Right atrium auricular region (tissue), 2 donors: ENCODE measurements at regions not wholly inside any gene's neighbourhood (a gene's known extent, or its start where the extent isn't known, plus 50 kb on each side); places are given as distances from the start of the nearest gene placed in this dataset.
A peak's percentile ranks its signal among the peaks of the same experiment; 100 is the strongest.

Experiments used
- DNase-seq: peaks from one replicate; pipeline ENCODE4 v3.0.0-alpha.2; 2019; ENCODE audit warnings: low spot score
- H3K27ac ChIP-seq, 2 donors: fragments of 200-600 bp; sonication (generic); 1 replicate in 1 of 2; 2 replicates in 1 of 2; pipeline ENCODE4 v1.5.1; 2016 to 2019
- H3K27me3 ChIP-seq, 2 donors: fragments of 200-600 bp; sonication (generic); one replicate each; pipeline versions ENCODE4 v1.5.1 to v1.6.0; 2017 to 2019
- H3K36me3 ChIP-seq: fragments of 200-600 bp; sonication (generic); one replicate; pipeline ENCODE4 v1.5.1; 2016
- H3K4me1 ChIP-seq, 2 donors: fragments of 200-600 bp; sonication (generic); one replicate each; pipeline versions ENCODE4 v1.5.1 to v1.6.0; 2017 to 2019
- H3K4me3 ChIP-seq, 2 donors: fragments of 200-600 bp; sonication (generic); 1 replicate in 1 of 2; 2 replicates in 1 of 2; pipeline ENCODE4 v1.5.1; 2017 to 2019; ENCODE audit warnings: mild to moderate bottlenecking in 1 of 2, moderate library complexity in 1 of 2
- H3K9me3 ChIP-seq, 2 donors: fragments of 200-600 bp; sonication (generic); one replicate each; pipeline ENCODE4 v1.5.1; 2019
- TF ChIP-seq, protein P1 (sequence below), 2 donors: fragments of 200-600 bp; sonication (generic); IDR thresholded peaks; one replicate each; pipeline ENCODE4 v1.5.1; 2019; ENCODE audit warnings: antibody characterized with exemption in 2 of 2

- DNase-seq: no peak
- no peak overlapping the region for H3K27ac ChIP-seq
Measured at GRCh38 chr12:76263696-76264095, 84.5 kb downstream of the BBS10 start.

DNA sequence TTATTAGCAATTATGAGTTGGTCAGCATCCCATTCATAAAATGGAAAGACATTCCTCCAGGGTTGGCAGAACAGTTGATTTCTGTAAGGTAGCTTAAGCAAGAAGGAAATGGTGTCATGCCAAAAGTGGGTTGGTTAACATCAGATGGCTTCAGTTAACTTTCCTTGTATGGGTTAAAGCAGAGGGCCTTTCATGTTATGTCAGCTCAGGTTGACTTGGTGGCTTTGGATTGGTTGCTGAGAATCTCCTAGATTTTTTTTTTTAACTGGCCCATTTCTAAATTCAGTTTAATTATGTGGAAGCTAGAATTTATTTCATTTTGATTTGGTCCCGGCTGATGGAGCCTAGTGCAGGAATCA lies 87.8 kb downstream of the BBS10 start:
- Histone ChIP-seq H3K27me3 (no peaks in the 10 kb centered on the region), H3K36me3 (no peaks in the 10 kb centered on the region), H3K9me3 (peaks cover 0 to 13% of the 10 kb centered on the region in 2 donors), H3K27ac (peak overlapping the region in 1 of 2 donors; percentile 81), H3K4me3 (no peak overlapping the region), H3K4me1 (peaks cover 0 to 37% of the 10 kb centered on the region in 2 donors)
- DNase-seq: no peak
- TF ChIP-seq, protein P1, sequence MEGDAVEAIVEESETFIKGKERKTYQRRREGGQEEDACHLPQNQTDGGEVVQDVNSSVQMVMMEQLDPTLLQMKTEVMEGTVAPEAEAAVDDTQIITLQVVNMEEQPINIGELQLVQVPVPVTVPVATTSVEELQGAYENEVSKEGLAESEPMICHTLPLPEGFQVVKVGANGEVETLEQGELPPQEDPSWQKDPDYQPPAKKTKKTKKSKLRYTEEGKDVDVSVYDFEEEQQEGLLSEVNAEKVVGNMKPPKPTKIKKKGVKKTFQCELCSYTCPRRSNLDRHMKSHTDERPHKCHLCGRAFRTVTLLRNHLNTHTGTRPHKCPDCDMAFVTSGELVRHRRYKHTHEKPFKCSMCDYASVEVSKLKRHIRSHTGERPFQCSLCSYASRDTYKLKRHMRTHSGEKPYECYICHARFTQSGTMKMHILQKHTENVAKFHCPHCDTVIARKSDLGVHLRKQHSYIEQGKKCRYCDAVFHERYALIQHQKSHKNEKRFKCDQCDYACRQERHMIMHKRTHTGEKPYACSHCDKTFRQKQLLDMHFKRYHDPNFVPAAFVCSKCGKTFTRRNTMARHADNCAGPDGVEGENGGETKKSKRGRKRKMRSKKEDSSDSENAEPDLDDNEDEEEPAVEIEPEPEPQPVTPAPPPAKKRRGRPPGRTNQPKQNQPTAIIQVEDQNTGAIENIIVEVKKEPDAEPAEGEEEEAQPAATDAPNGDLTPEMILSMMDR (IDR thresholded peaks at IDR 0.05): no peak

More at GRCh38 chr12:76263696-76264095, 84.5 kb downstream of the BBS10 start:
- no peaks in the 10 kb centered on the region for H3K36me3 ChIP-seq
- H3K27me3 ChIP-seq: no peaks in the 10 kb centered on the region
- H3K9me3 ChIP-seq: peaks cover 0 to 13% of the 10 kb centered on the region in 2 donors
- H3K4me1 ChIP-seq: peaks cover 0 to 35% of the 10 kb centered on the region in 2 donors
- no peak overlapping the region for H3K4me3 ChIP-seq
- TF ChIP-seq, protein P1 (IDR thresholded peaks at IDR 0.05): no peak

DNA sequence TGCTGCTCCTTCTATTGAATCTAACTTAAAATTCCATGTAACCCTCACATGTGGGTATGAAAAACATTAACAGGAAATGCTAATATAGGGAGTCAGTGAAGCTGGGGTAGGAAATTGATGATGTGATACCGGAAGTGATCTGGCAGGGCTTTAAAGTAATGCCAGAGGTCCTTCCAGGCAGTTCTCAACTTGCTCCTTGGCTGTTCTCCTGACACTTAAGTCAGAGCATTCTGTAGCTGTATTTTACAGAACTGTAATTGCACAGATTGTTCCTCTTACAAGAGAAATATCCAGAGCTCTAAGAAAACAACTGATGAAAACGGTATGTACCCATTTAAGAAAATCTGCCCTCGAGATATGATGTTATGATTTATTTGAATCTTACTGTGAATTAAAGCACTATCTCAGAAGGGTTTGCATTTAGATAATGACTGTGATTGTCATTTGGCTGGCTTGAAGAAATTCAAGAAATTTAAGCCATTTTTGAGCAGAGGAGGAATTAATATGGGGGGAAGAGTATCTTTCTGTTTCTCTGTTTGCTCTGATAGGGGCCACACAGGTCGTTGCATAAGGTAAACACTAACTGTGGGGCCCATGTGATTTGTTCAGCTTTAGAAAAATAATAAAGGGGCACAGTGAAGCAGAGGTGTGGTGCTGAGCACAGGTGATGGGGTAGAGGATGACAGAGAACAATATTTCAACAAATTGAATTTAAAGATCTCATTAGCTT lies 88.4 kb downstream of the BBS10 start:
- H3K4me3 ChIP-seq: no peak overlapping the region
- H3K36me3 ChIP-seq: no peaks in the 10 kb centered on the region
- peak overlapping the region; percentile 54 to 81 for H3K27ac ChIP-seq
- peaks cover 0 to 13% of the 10 kb centered on the region in 2 donors for H3K9me3 ChIP-seq
- peaks cover 0 to 38% of the 10 kb centered on the region in 2 donors for H3K4me1 ChIP-seq
- no peaks in the 10 kb centered on the region for H3K27me3 ChIP-seq
- no peak for DNase-seq
- TF ChIP-seq, protein P1 (IDR thresholded peaks at IDR 0.05): no peak

DNA sequence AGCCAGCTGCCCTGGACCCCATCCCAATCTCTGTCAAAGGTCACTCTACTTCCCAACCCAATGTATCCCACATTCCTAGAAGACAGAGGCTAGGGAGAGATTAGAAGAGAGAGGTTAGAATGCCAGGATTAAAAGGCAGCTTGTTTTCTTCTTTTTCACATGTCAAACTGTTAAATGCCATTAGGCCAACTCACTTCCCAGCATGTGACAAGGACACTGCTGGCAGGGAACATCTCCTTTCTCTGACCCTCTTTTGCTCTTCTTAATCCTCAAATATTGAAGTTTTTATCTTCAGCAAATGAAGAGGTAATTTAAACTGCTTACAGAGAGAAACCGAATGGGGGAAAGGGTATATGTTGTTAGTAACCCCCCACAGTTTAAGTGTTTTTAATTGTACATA lies 89.1 kb downstream of the BBS10 start:
- H3K4me1 ChIP-seq: peaks cover 0 to 38% of the 10 kb centered on the region in 2 donors
- H3K9me3 ChIP-seq: peaks cover 0 to 13% of the 10 kb centered on the region in 2 donors
- no peak overlapping the region for H3K4me3 ChIP-seq
- no peak for DNase-seq
- H3K36me3 ChIP-seq: no peaks in the 10 kb centered on the region
- H3K27me3 ChIP-seq: no peaks in the 10 kb centered on the region
- H3K27ac ChIP-seq: peak overlapping the region; percentile 54 to 81
- TF ChIP-seq, protein P1 (IDR thresholded peaks at IDR 0.05): no peak

DNA sequence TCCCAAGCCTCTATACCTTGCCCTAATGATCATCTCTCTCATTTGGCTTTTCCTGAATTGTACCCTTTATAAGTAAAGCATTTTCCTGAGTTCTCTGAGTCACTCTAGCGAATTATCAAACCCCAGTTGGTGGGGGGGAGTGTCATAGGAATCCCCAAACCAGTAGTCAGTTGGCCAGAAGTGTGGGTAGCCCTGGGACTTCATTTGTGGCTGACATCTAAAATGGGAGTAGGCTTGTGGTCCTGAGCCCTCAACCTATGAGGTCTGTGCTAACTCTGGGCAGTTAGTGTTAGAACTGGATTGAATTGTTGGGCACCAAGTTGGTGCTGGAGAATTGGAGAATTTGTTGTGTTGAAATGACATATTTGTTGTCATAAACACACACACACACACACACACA lies 91.3 kb downstream of the BBS10 start:
- Histone ChIP-seq H3K4me3 (no peak overlapping the region), H3K27me3 (no peaks in the 10 kb centered on the region), H3K9me3 (peaks cover 0 to 6% of the 10 kb centered on the region in 2 donors), H3K4me1 (peaks cover 0 to 38% of the 10 kb centered on the region in 2 donors), H3K27ac (no peak overlapping the region), H3K36me3 (no peaks in the 10 kb centered on the region)
- TF ChIP-seq, protein P1 (IDR thresholded peaks at IDR 0.05): no peak
- DNase-seq: no peak

GRCh38 chr12:76256321-76256720 lies 91.9 kb downstream of the BBS10 start:
- Histone ChIP-seq H3K4me3 (no peak overlapping the region), H3K27me3 (no peaks in the 10 kb centered on the region), H3K27ac (no peak overlapping the region), H3K9me3 (peaks cover 0 to under 1% of the 10 kb centered on the region in 2 donors), H3K4me1 (peaks cover 0 to 38% of the 10 kb centered on the region in 2 donors), H3K36me3 (no peaks in the 10 kb centered on the region)
- TF ChIP-seq, protein P1 (IDR thresholded peaks at IDR 0.05): no peak
- no peak for DNase-seq
